Nephron (organoid): ENCODE measurements at regions not wholly inside any gene's neighbourhood (a gene's known extent, or its start where the extent isn't known, plus 50 kb on each side); places are given as distances from the start of the nearest gene placed in this dataset.
A peak's percentile ranks its signal among the peaks of the same experiment; 100 is the strongest.

Experiments used
- H3K27ac Mint-ChIP-seq, 3 experiments: 2 replicates each; pipeline ENCODE4 v1.8.0; 2020; ENCODE audit warnings: mixed read lengths in 3 of 3, mild to moderate bottlenecking in 2 of 3, moderate library complexity in 1 of 3
- H3K27me3 Mint-ChIP-seq: 2 replicates; pipeline ENCODE4 v1.8.0; 2021; ENCODE audit warnings: low read depth, mild to moderate bottlenecking, moderate library complexity, mixed read lengths
- H3K36me3 Mint-ChIP-seq: 2 replicates; pipeline ENCODE4 v1.8.0; 2020; ENCODE audit warnings: low read depth, mixed read lengths
- H3K4me1 Mint-ChIP-seq: 2 replicates; pipeline ENCODE4 v1.8.0; 2020; ENCODE audit warnings: mixed read lengths
- H3K4me3 Mint-ChIP-seq, 3 experiments: 2 replicates each; pipeline ENCODE4 v1.8.0; 2020; ENCODE audit warnings: mild to moderate bottlenecking in 3 of 3, mixed read lengths in 3 of 3, moderate library complexity in 2 of 3
- H3K9me3 Mint-ChIP-seq: 2 replicates; pipeline ENCODE4 v1.8.0; 2020; ENCODE audit warnings: mixed read lengths
- TF ChIP-seq, protein P1 (sequence below), 3 experiments: fragments of 200-600 bp; sonication (generic); IDR thresholded peaks; one replicate each; pipeline ENCODE4 v1.5.0; 2021; ENCODE audit warnings: antibody characterized with exemption in 3 of 3; ENCODE audit not compliant: unreplicated experiment in 3 of 3

DNA sequence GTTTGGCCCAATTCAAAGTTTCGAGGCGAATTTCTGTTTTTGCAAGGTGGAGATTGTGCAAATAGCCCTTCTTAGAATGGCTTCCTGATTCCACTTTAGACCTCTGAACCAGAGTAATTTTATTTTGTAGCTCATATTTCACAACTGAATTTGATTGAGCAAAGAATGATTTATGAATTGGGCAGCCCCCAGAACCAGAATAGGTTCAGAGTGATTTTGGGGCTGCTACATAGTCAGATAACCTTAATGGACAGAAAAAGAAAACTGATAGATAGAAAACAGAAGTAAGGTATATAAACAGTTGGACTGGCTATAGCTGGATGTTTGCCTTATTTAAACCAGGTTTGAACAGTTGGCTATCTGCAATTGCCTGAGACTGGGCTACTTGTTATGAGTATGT lies 156.6 kb downstream of the YIPF5 start:
- Mint-ChIP-seq H3K27ac (peak overlapping the region in 2 of 3 experiments; percentile 9 to 11), H3K4me1 (peaks cover 39% of the 10 kb centered on the region), H3K4me3 (no peak overlapping the region), H3K27me3 (no peaks in the 10 kb centered on the region), H3K9me3 (peaks cover 23% of the 10 kb centered on the region), H3K36me3 (no peaks in the 10 kb centered on the region)
- TF ChIP-seq, protein P1, sequence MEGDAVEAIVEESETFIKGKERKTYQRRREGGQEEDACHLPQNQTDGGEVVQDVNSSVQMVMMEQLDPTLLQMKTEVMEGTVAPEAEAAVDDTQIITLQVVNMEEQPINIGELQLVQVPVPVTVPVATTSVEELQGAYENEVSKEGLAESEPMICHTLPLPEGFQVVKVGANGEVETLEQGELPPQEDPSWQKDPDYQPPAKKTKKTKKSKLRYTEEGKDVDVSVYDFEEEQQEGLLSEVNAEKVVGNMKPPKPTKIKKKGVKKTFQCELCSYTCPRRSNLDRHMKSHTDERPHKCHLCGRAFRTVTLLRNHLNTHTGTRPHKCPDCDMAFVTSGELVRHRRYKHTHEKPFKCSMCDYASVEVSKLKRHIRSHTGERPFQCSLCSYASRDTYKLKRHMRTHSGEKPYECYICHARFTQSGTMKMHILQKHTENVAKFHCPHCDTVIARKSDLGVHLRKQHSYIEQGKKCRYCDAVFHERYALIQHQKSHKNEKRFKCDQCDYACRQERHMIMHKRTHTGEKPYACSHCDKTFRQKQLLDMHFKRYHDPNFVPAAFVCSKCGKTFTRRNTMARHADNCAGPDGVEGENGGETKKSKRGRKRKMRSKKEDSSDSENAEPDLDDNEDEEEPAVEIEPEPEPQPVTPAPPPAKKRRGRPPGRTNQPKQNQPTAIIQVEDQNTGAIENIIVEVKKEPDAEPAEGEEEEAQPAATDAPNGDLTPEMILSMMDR (IDR thresholded peaks at IDR 0.05; ENCODE audit: unreplicated experiment in 3 of 3) = no peak

DNA sequence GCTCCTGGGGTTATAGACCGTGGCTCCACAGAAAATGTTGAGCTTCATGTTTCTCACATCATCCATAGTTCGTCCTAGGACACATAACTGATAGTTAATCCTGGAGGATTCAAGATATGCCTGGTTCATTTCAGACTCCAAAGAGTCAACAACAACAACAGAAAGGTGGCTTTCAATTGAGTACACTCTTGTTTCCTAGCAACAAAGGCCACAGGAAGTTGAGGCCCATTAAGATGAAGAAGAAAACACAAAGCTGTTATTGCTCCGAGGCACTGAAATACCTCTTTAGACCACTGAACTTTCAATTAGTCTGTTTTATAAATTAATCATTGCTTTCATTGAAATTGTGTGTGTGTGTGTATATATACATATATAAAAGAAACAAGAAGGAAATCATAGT lies 154.5 kb downstream of the YIPF5 start:
- Mint-ChIP-seq H3K4me3 (no peak overlapping the region), H3K36me3 (no peaks in the 10 kb centered on the region), H3K27ac (peak overlapping the region in 1 of 3 experiments; percentile 34), H3K4me1 (peaks cover 39% of the 10 kb centered on the region), H3K9me3 (peaks cover 27% of the 10 kb centered on the region), H3K27me3 (no peaks in the 10 kb centered on the region)
- TF ChIP-seq, protein P1 (IDR thresholded peaks at IDR 0.05; ENCODE audit: unreplicated experiment in 3 of 3) = no peak

DNA sequence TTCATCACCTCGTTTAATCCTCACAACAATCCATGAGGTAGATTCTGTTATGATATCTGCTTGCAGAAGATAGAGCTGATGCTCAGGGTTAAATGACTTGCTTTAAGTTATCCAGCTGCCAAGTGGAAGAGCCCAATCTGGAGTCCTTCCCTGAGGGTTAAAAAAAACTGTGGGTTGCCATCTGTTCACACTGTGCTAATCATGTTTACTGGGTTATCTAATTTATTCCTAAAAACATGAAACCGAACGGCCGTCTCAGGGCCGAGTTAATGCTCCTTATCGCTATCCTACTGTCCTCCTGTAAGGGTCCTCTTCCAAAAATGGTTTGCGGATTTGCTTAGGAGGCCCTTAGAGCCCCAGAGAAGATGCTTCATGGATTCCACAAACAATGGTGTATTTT lies 153.3 kb downstream of the YIPF5 start:
- Mint-ChIP-seq H3K4me1 (peaks cover 39% of the 10 kb centered on the region), H3K4me3 (no peak overlapping the region), H3K36me3 (no peaks in the 10 kb centered on the region), H3K27me3 (no peaks in the 10 kb centered on the region), H3K9me3 (peaks cover 22% of the 10 kb centered on the region), H3K27ac (peak overlapping the region in 2 of 3 experiments; percentile 32 to 58)
- TF ChIP-seq, protein P1 (IDR thresholded peaks at IDR 0.05; ENCODE audit: unreplicated experiment in 3 of 3) = no peak

DNA sequence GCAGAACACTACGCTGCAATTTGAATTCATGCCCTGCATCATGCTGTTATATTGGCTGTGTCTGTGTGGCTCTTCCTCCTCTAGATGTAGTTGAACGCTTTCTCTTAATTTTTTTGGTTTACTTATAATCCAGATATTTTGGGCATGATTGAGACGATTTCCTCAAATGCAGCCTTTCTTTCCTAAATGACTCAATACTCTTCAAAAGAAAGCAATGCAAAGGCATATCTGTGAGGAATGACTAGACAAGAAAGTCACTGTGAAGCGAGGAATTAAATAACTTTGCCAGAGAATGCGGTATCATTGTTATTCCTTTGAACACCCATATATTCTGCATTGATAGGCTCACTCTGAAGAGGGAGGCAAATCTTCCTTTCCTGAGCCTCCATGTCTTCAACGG lies 152.8 kb downstream of the YIPF5 start:
- no peaks in the 10 kb centered on the region for H3K36me3 Mint-ChIP-seq
- H3K27me3 Mint-ChIP-seq = no peaks in the 10 kb centered on the region
- peaks cover 37% of the 10 kb centered on the region for H3K4me1 Mint-ChIP-seq
- no peak overlapping the region for H3K4me3 Mint-ChIP-seq
- H3K27ac Mint-ChIP-seq = peak overlapping the region in 2 of 3 experiments; percentile 32 to 58
- peaks cover 24% of the 10 kb centered on the region for H3K9me3 Mint-ChIP-seq
- TF ChIP-seq, protein P1 (IDR thresholded peaks at IDR 0.05; ENCODE audit: unreplicated experiment in 3 of 3) = no peak

DNA sequence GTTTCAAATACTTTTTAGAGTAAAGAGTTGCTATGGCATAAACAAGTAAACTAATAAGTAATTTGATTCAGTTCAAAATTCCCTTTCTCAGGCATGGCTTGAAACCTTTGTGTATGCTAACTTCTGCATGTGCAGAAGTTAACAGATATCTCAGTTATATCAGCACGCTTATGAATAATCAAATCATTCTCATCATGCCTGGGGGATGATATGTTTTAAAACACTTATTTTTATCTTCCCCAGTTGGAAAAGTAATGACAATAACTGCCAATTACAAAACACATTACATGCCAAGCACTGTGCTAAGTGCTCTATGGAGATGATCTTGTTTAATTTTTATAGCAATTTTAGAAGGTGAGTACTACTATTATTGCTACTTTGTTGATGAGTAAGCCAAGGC lies 146.4 kb downstream of the YIPF5 start:
- H3K27ac Mint-ChIP-seq = peak overlapping the region in 2 of 3 experiments; percentile 50 to 55
- H3K9me3 Mint-ChIP-seq = peaks cover 20% of the 10 kb centered on the region
- TF ChIP-seq, protein P1 (IDR thresholded peaks at IDR 0.05; ENCODE audit: unreplicated experiment in 3 of 3) = no peak
- no peak overlapping the region for H3K4me3 Mint-ChIP-seq
- peaks cover 4% of the 10 kb centered on the region for H3K27me3 Mint-ChIP-seq
- H3K36me3 Mint-ChIP-seq = peaks cover 4% of the 10 kb centered on the region
- H3K4me1 Mint-ChIP-seq = peaks cover 24% of the 10 kb centered on the region

DNA sequence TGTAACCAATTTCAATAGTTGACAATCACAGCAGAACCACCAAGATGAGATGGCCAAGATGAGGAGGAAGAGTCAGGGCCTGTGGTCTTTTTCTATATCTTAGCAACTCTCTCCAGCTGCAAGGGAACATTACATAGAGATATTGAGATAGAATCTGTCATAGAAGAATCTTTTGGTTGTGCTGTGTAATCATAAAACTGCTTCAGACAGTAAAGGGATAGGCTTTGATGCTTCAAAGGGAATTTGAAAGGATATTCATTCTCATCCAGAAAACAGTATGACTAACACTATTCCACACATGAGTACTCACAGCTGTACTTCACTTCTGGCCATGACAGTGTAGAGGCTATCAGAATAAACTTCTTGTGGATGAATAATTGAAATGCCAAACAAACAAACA lies 145.9 kb downstream of the YIPF5 start:
- Mint-ChIP-seq H3K4me3 (no peak overlapping the region), H3K36me3 (peaks cover 4% of the 10 kb centered on the region), H3K27me3 (peaks cover 4% of the 10 kb centered on the region), H3K4me1 (peaks cover 24% of the 10 kb centered on the region), H3K27ac (peak overlapping the region; percentile 50 to 78 (median 55)), H3K9me3 (peaks cover 20% of the 10 kb centered on the region)
- TF ChIP-seq, protein P1 (IDR thresholded peaks at IDR 0.05; ENCODE audit: unreplicated experiment in 3 of 3) = no peak
